Mesenchymal stem cell (in vitro differentiated cells and primary cell): ENCODE measurements at regions not wholly inside any gene's neighbourhood (a gene's known extent, or its start where the extent isn't known, plus 50 kb on each side); places are given as distances from the start of the nearest gene placed in this dataset.

ENCODE experiments used
- DNase-seq: peaks from one replicate; pipeline ENCODE4 v3.0.0-alpha.2; 2013
- H2AFZ ChIP-seq: one replicate; pipeline ENCODE4 v1.6.1; 2013; ENCODE audit warnings: low read depth, mild to moderate bottlenecking, control low read depth, inconsistent platforms, low read length, moderate library complexity
- H2AK5ac ChIP-seq: 2 replicates; pipeline ENCODE4 v1.6.1; 2013; ENCODE audit warnings: low read length, moderate library complexity, mild to moderate bottlenecking, inconsistent platforms; ENCODE audit not compliant: severe bottlenecking
- H2BK120ac ChIP-seq: one replicate; pipeline ENCODE4 v1.6.1; 2013; ENCODE audit warnings: low read depth, mild to moderate bottlenecking, inconsistent platforms, low read length, moderate library complexity
- H2BK12ac ChIP-seq, 2 experiments: one replicate each; pipeline ENCODE4 v1.6.1; 2013; ENCODE audit warnings: inconsistent platforms in 2 of 2, low read length in 2 of 2, mild to moderate bottlenecking in 2 of 2, moderate library complexity in 2 of 2, control low read depth in 1 of 2
- H2BK15ac ChIP-seq: one replicate; pipeline ENCODE4 v1.6.1; 2013; ENCODE audit warnings: mild to moderate bottlenecking, low read depth, inconsistent platforms; ENCODE audit not compliant: poor library complexity, severe bottlenecking
- H2BK5ac ChIP-seq: 2 replicates; pipeline ENCODE4 v1.6.1; 2013; ENCODE audit warnings: low read depth, mild to moderate bottlenecking, low read length, control low read depth, inconsistent platforms; ENCODE audit not compliant: poor library complexity, severe bottlenecking
- H3K14ac ChIP-seq, 2 experiments: one replicate each; pipeline ENCODE4 v1.6.1; 2013; ENCODE audit warnings: inconsistent platforms in 2 of 2, low read length in 2 of 2, control low read depth in 1 of 2, mild to moderate bottlenecking in 1 of 2, moderate library complexity in 1 of 2
- H3K18ac ChIP-seq, 2 experiments: one replicate each; pipeline ENCODE4 v1.6.1; 2013; ENCODE audit warnings: inconsistent platforms in 2 of 2, low read length in 2 of 2, control low read depth in 1 of 2, low read depth in 1 of 2, mild to moderate bottlenecking in 1 of 2
- H3K23ac ChIP-seq, 2 experiments: one replicate each; pipeline ENCODE4 v1.6.1; 2013; ENCODE audit warnings: inconsistent platforms in 2 of 2, low read length in 2 of 2, mild to moderate bottlenecking in 2 of 2, moderate library complexity in 2 of 2, control low read depth in 1 of 2
- H3K27ac ChIP-seq: 2 replicates; pipeline ENCODE4 v1.5.1; 2013; ENCODE audit warnings: mild to moderate bottlenecking, moderate library complexity, low read length, control low read depth, inconsistent platforms; ENCODE audit not compliant: poor library complexity, severe bottlenecking
- H3K27me3 ChIP-seq, 2 experiments: 2 replicates each; pipeline versions ENCODE4 v1.6.1 to v1.7.0; 2013; ENCODE audit warnings: low read length in 2 of 2, mild to moderate bottlenecking in 2 of 2, moderate library complexity in 2 of 2, control low read depth in 1 of 2, inconsistent platforms in 1 of 2; ENCODE audit not compliant: control insufficient read depth in 1 of 2, insufficient read depth in 1 of 2
- H3K36me3 ChIP-seq, 2 experiments: 2 replicates each; pipeline versions ENCODE4 v1.6.1 to v1.7.0; 2013; ENCODE audit warnings: low read length in 2 of 2, control low read depth in 1 of 2, inconsistent platforms in 1 of 2, low read depth in 1 of 2, mild to moderate bottlenecking in 1 of 2; ENCODE audit not compliant: insufficient read depth in 2 of 2, control insufficient read depth in 1 of 2
- H3K4ac ChIP-seq, 2 experiments: one replicate each; pipeline ENCODE4 v1.6.1; 2013; ENCODE audit warnings: inconsistent platforms in 2 of 2, low read length in 2 of 2, mild to moderate bottlenecking in 2 of 2, moderate library complexity in 2 of 2, control low read depth in 1 of 2, low read depth in 1 of 2
- H3K4me1 ChIP-seq: 2 replicates; pipeline ENCODE4 v1.6.1; 2013; ENCODE audit warnings: low read depth, low read length, control low read depth; ENCODE audit not compliant: control insufficient read depth, insufficient read depth
- H3K4me2 ChIP-seq: 2 replicates; pipeline ENCODE4 v1.6.1; 2013; ENCODE audit warnings: low read length, mild to moderate bottlenecking, inconsistent platforms; ENCODE audit not compliant: poor library complexity, severe bottlenecking
- H3K4me3 ChIP-seq, 2 experiments: 2 replicates each; pipeline versions ENCODE4 v1.5.1 to v1.7.0; 2013; ENCODE audit warnings: low read length in 2 of 2, mild to moderate bottlenecking in 2 of 2, control low read depth in 1 of 2, low read depth in 1 of 2; ENCODE audit not compliant: insufficient read depth in 1 of 2
- H3K79me1 ChIP-seq: replicated peaks from 2 replicates; pipeline ENCODE4 v1.6.1; 2013; ENCODE audit warnings: mild to moderate bottlenecking, control low read depth, low read length, inconsistent platforms; ENCODE audit not compliant: poor library complexity, severe bottlenecking
- H3K9ac ChIP-seq: 2 replicates; pipeline ENCODE4 v1.7.0; 2013; ENCODE audit warnings: mild to moderate bottlenecking, low read length, moderate library complexity
- H3K9me3 ChIP-seq: 2 replicates; pipeline ENCODE4 v1.7.0; 2013; ENCODE audit warnings: mild to moderate bottlenecking, low read length; ENCODE audit not compliant: control insufficient read depth
- H4K8ac ChIP-seq: one replicate; pipeline ENCODE4 v1.6.1; 2013; ENCODE audit warnings: inconsistent platforms, mild to moderate bottlenecking, low read length, moderate library complexity
- H4K91ac ChIP-seq: one replicate; pipeline ENCODE4 v1.6.1; 2013; ENCODE audit warnings: mild to moderate bottlenecking, low read length, inconsistent platforms
- WGBS: methylation state at CpG from one replicate; pipeline ENCODE4 v1.1.7; 2013; ENCODE audit warnings: mixed read lengths; 5-methylcytosine and 5-hydroxymethylcytosine counted together

GRCh38 chr5:68494771-68495170, 279.2 kb downstream of the PIK3R1 start:
- 90% methylated on average over 1 of the region's 1 CpG for WGBS
- Histone ChIP-seq H2BK12ac (no peak overlapping the region), H3K4me1 (no peaks in the 10 kb centered on the region)

GRCh38 chr5:68499987-68500386, 284.4 kb downstream of the PIK3R1 start:
- Histone ChIP-seq H3K27ac (no peak overlapping the region), H4K8ac (no peak overlapping the region), H3K36me3 (no peaks in the 10 kb centered on the region), H3K4me3 (no peak overlapping the region), H3K9me3 (peaks cover 3% of the 10 kb centered on the region), H2BK12ac (no peak overlapping the region), H3K23ac (no peak overlapping the region), H2AK5ac (no peak overlapping the region), H2AFZ (no peak overlapping the region), H3K4me2 (no peak overlapping the region), H3K79me1 (no peaks in the 10 kb centered on the region), H3K9ac (peak overlapping the region; percentile 6), H4K91ac (no peak overlapping the region), H3K27me3 (no peaks in the 10 kb centered on the region), H3K18ac (no peak overlapping the region), H3K14ac (no peak overlapping the region), H2BK120ac (no peak overlapping the region), H2BK5ac (no peak overlapping the region), H3K4ac (no peak overlapping the region), H2BK15ac (no peak overlapping the region), H3K4me1 (no peaks in the 10 kb centered on the region)
- no peak for DNase-seq
- 90% methylated on average over 3 of the region's 4 CpGs for WGBS

More at GRCh38 chr5:68494771-68495170, 279.2 kb downstream of the PIK3R1 start:
- no peak overlapping the region for H3K4me3 ChIP-seq
- H3K14ac ChIP-seq = no peak overlapping the region
- H4K91ac ChIP-seq = no peak overlapping the region
- peaks cover 3% of the 10 kb centered on the region for H3K9me3 ChIP-seq
- no peak overlapping the region for H2AK5ac ChIP-seq
- no peak overlapping the region for H2BK5ac ChIP-seq
- no peak overlapping the region for H2BK15ac ChIP-seq
- no peak overlapping the region for H3K4me2 ChIP-seq
- no peak overlapping the region for H3K18ac ChIP-seq
- peak; percentile 22 for DNase-seq
- no peak overlapping the region for H2BK120ac ChIP-seq
- H3K23ac ChIP-seq = no peak overlapping the region
- H3K4ac ChIP-seq = no peak overlapping the region
- no peak overlapping the region for H3K27ac ChIP-seq
- no peak overlapping the region for H4K8ac ChIP-seq
- H3K27me3 ChIP-seq = no peaks in the 10 kb centered on the region
- no peaks in the 10 kb centered on the region for H3K36me3 ChIP-seq
- no peaks in the 10 kb centered on the region for H3K79me1 ChIP-seq
- no peak overlapping the region for H3K9ac ChIP-seq
- H2AFZ ChIP-seq = no peak overlapping the region

GRCh38 chr5:68500813-68501212, 285.3 kb downstream of the PIK3R1 start:
- Histone ChIP-seq H2AK5ac (no peak overlapping the region), H3K4me1 (no peaks in the 10 kb centered on the region), H3K9me3 (peaks cover 3% of the 10 kb centered on the region), H3K4me3 (no peak overlapping the region), H3K4me2 (no peak overlapping the region), H2AFZ (no peak overlapping the region), H3K27me3 (no peaks in the 10 kb centered on the region), H4K8ac (no peak overlapping the region), H2BK15ac (no peak overlapping the region), H3K23ac (no peak overlapping the region), H3K14ac (no peak overlapping the region), H3K9ac (no peak overlapping the region), H3K79me1 (no peaks in the 10 kb centered on the region), H4K91ac (no peak overlapping the region), H3K18ac (no peak overlapping the region), H3K36me3 (no peaks in the 10 kb centered on the region), H2BK12ac (no peak overlapping the region), H3K4ac (no peak overlapping the region), H2BK120ac (no peak overlapping the region), H2BK5ac (no peak overlapping the region), H3K27ac (no peak overlapping the region)
- DNase-seq = no peak
- WGBS = 84% methylated on average over 6 of the region's 6 CpGs

GRCh38 chr5:68502531-68502930, 287.0 kb downstream of the PIK3R1 start:
- H3K27ac ChIP-seq = no peak overlapping the region

More at GRCh38 chr5:68502531-68502930, 287.0 kb downstream of the PIK3R1 start:
- Histone ChIP-seq H2AK5ac (no peak overlapping the region), H3K79me1 (no peaks in the 10 kb centered on the region), H2BK15ac (no peak overlapping the region), H3K9me3 (peaks cover 3% of the 10 kb centered on the region), H2AFZ (no peak overlapping the region), H3K14ac (no peak overlapping the region), H3K4me3 (no peak overlapping the region), H3K9ac (no peak overlapping the region), H4K91ac (no peak overlapping the region), H3K18ac (no peak overlapping the region), H3K36me3 (no peaks in the 10 kb centered on the region), H2BK5ac (no peak overlapping the region), H4K8ac (no peak overlapping the region), H3K23ac (no peak overlapping the region), H3K27me3 (no peaks in the 10 kb centered on the region), H2BK12ac (no peak overlapping the region), H2BK120ac (no peak overlapping the region), H3K4me1 (no peaks in the 10 kb centered on the region), H3K4me2 (no peak overlapping the region), H3K4ac (no peak overlapping the region)
- no peak for DNase-seq
